Neural cell (in vitro differentiated cells): ENCODE measurements at regions not wholly inside any gene's neighbourhood (a gene's known extent, or its start where the extent isn't known, plus 50 kb on each side); places are given as distances from the start of the nearest gene placed in this dataset.

Experiments used
- H2AFZ ChIP-seq: fragments of 200-600, 300-800 bp; sonication (generic), shearing (Covaris generic); 2 replicates; pipeline ENCODE4 v1.6.0; 2014; ENCODE audit warnings: low read depth, mild to moderate bottlenecking, antibody characterized with exemption, low read length, moderate library complexity
- H3F3A ChIP-seq: fragments of 200-600 bp; shearing (Covaris generic); 2 replicates; pipeline ENCODE4 v1.6.1; 2016; ENCODE audit warnings: mild to moderate bottlenecking, moderate library complexity, mixed read lengths, antibody characterized with exemption, low read length; ENCODE audit not compliant: insufficient read depth, poor library complexity, severe bottlenecking
- H3K27ac ChIP-seq: fragments of 200-600, 300-800 bp; sonication (generic), shearing (Covaris generic); 2 replicates; pipeline ENCODE4 v1.5.1; 2014; ENCODE audit warnings: mild to moderate bottlenecking, low read length, moderate library complexity
- H3K27me3 ChIP-seq: fragments of 300-800, 200-600 bp; sonication (generic), shearing (Covaris generic); 2 replicates; pipeline ENCODE4 v1.6.0; 2014; ENCODE audit warnings: mild to moderate bottlenecking, low read depth, low read length, moderate library complexity; ENCODE audit not compliant: insufficient read depth
- H3K36me3 ChIP-seq: fragments of 300-800, 200-600 bp; sonication (generic), shearing (Covaris generic); 2 replicates; pipeline ENCODE4 v1.5.1; 2014; ENCODE audit warnings: mild to moderate bottlenecking, antibody characterized with exemption, low read length, moderate library complexity; ENCODE audit not compliant: insufficient read depth
- H3K4me2 ChIP-seq: fragments of 300-800, 200-600 bp; sonication (generic), shearing (Covaris generic); 2 replicates; pipeline ENCODE4 v1.6.0; 2014; ENCODE audit warnings: mild to moderate bottlenecking, low read length
- H3K4me3 ChIP-seq: fragments of 300-800, 200-600 bp; sonication (generic), shearing (Covaris generic); 2 replicates; pipeline ENCODE4 v1.5.1; 2014; ENCODE audit warnings: mild to moderate bottlenecking, low read length, moderate library complexity
- H3K79me2 ChIP-seq: fragments of 200-600 bp; shearing (Covaris generic); replicated peaks from 2 replicates; pipeline ENCODE4 v1.6.0; 2014; ENCODE audit warnings: mild to moderate bottlenecking, low read length, moderate library complexity; ENCODE audit not compliant: insufficient read depth
- H3K9ac ChIP-seq: fragments of 300-800, 200-600 bp; sonication (generic), shearing (Covaris generic); 2 replicates; pipeline ENCODE4 v1.6.1; 2016; ENCODE audit warnings: mild to moderate bottlenecking, low read length, mixed read lengths
- H3K9me2 ChIP-seq: fragments of 200-600 bp; shearing (Covaris generic); 2 replicates; pipeline ENCODE4 v1.6.1; 2016; ENCODE audit warnings: mild to moderate bottlenecking, low read length, mixed read lengths; ENCODE audit not compliant: insufficient read depth
- H3K9me3 ChIP-seq: fragments of 200-600, 300-800 bp; sonication (generic), shearing (Covaris generic); 2 replicates; pipeline ENCODE4 v1.6.1; 2016; ENCODE audit warnings: mild to moderate bottlenecking, mixed run types, low read length, moderate library complexity, mixed read lengths
- H4K20me1 ChIP-seq: fragments of 200-600 bp; shearing (Covaris generic); 2 replicates; pipeline ENCODE4 v1.6.1; 2016; ENCODE audit warnings: mild to moderate bottlenecking, mixed run types; ENCODE audit not compliant: insufficient read depth
- EP300 ChIP-seq: fragments of 450-650 bp; conservative IDR thresholded peaks from 2 replicates; pipeline ENCODE4 v1.6.1; 2014; ENCODE audit warnings: antibody characterized with exemption, mild to moderate bottlenecking, moderate library complexity; ENCODE audit not compliant: poor library complexity, severe bottlenecking
- EZH2 ChIP-seq: fragments of 200-600, 300-800 bp; shearing (Covaris generic), sonication (generic); IDR thresholded peaks from 2 replicates; pipeline ENCODE4 v1.6.1; 2014; ENCODE audit warnings: antibody characterized with exemption, low read length, borderline replicate concordance, mild to moderate bottlenecking; ENCODE audit not compliant: insufficient read depth, poor library complexity, severe bottlenecking
- MXI1 ChIP-seq: fragments of 450-650 bp; conservative IDR thresholded peaks from 2 replicates; pipeline ENCODE4 v1.6.1; 2014; ENCODE audit warnings: antibody characterized with exemption, mild to moderate bottlenecking; ENCODE audit not compliant: poor library complexity, severe bottlenecking
- POLR2AphosphoS5 ChIP-seq: IDR thresholded peaks from 2 replicates; pipeline ENCODE4 v1.6.1; 2012
- RAD21 ChIP-seq: fragments of 450-650 bp; conservative IDR thresholded peaks from 2 replicates; pipeline ENCODE4 v1.6.1; 2014; ENCODE audit warnings: antibody characterized with exemption, mild to moderate bottlenecking, moderate library complexity
- SMC3 ChIP-seq: fragments of 450-650 bp; conservative IDR thresholded peaks from 2 replicates; pipeline ENCODE4 v1.6.1; 2014; ENCODE audit warnings: antibody characterized with exemption, mild to moderate bottlenecking, moderate library complexity; ENCODE audit not compliant: poor library complexity
- TAF1 ChIP-seq: IDR thresholded peaks from 2 replicates; pipeline ENCODE4 v1.6.1; 2012; ENCODE audit warnings: low read depth
- TF ChIP-seq, protein P1 (sequence below): IDR thresholded peaks from 2 replicates; pipeline ENCODE4 v1.6.1; 2012; ENCODE audit warnings: borderline replicate concordance
- TF ChIP-seq, protein P2 (sequence below): fragments of 450-650 bp; IDR thresholded peaks from 2 replicates; pipeline ENCODE4 v1.5.1; 2014; ENCODE audit warnings: antibody characterized with exemption, mild to moderate bottlenecking, moderate library complexity; ENCODE audit not compliant: poor library complexity, severe bottlenecking

DNA sequence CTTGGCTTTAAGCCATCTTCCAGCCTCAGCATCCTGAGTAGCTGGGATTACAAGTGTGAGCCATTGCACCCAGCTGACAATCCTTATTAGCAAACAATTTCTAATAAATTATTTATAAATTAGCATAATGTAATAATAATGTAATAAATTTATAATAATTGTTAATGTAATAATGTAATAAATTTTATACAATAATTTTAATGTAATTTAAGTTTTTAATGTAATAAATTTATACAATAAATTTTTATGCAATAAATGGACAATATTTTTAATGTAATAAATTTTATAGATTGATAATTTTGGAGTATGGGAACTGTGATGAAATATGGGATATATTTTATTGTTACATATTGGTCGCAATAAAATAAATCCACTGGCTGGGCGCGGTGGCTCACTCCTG, 1457.5 kb downstream of the KCNT2 start:
- H3K27me3 ChIP-seq = no peaks in the 10 kb centered on the region
- H3F3A ChIP-seq = no peaks in the 10 kb centered on the region
- no peak overlapping the region for H2AFZ ChIP-seq
- no peaks in the 10 kb centered on the region for H3K79me2 ChIP-seq
- no peak overlapping the region for H3K9ac ChIP-seq
- no peak overlapping the region for H3K27ac ChIP-seq
- no peaks in the 10 kb centered on the region for H3K36me3 ChIP-seq
- H3K9me3 ChIP-seq = no peaks in the 10 kb centered on the region
- no peak overlapping the region for H3K4me3 ChIP-seq
- H3K4me2 ChIP-seq = no peak overlapping the region
- no peaks in the 10 kb centered on the region for H4K20me1 ChIP-seq
- TF ChIP-seq TAF1 (no peak), EZH2 (no peak)
- H3K9me2 ChIP-seq = no peaks in the 10 kb centered on the region

DNA sequence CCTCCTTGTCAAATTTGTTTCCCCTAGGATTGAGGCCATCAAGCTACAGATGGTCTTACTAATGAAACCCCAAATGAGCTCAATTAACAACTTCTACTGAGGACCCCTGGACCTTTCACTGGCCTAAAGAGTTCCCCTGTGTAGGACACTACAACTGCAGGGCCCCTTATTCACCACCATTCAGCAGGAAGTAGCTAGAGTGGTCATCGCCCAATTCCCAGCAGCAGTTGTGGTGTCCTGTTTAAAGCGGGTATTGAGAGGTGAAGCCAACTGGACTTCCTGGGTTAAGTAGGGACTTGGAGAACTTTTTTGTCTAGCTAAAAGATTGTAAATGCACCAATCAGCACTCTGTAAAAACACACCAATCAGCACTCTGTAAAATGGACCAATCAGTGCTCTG, 1466.9 kb downstream of the KCNT2 start:
- no peak for TF ChIP-seq EZH2
- TF ChIP-seq MXI1 = no peak
- TF ChIP-seq EP300 = no peak
- TF ChIP-seq, protein P1, sequence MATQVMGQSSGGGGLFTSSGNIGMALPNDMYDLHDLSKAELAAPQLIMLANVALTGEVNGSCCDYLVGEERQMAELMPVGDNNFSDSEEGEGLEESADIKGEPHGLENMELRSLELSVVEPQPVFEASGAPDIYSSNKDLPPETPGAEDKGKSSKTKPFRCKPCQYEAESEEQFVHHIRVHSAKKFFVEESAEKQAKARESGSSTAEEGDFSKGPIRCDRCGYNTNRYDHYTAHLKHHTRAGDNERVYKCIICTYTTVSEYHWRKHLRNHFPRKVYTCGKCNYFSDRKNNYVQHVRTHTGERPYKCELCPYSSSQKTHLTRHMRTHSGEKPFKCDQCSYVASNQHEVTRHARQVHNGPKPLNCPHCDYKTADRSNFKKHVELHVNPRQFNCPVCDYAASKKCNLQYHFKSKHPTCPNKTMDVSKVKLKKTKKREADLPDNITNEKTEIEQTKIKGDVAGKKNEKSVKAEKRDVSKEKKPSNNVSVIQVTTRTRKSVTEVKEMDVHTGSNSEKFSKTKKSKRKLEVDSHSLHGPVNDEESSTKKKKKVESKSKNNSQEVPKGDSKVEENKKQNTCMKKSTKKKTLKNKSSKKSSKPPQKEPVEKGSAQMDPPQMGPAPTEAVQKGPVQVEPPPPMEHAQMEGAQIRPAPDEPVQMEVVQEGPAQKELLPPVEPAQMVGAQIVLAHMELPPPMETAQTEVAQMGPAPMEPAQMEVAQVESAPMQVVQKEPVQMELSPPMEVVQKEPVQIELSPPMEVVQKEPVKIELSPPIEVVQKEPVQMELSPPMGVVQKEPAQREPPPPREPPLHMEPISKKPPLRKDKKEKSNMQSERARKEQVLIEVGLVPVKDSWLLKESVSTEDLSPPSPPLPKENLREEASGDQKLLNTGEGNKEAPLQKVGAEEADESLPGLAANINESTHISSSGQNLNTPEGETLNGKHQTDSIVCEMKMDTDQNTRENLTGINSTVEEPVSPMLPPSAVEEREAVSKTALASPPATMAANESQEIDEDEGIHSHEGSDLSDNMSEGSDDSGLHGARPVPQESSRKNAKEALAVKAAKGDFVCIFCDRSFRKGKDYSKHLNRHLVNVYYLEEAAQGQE = no peak
- TF ChIP-seq TAF1 = no peak
- TF ChIP-seq SMC3 = no peak
- no peak for TF ChIP-seq POLR2AphosphoS5
- TF ChIP-seq, protein P2, sequence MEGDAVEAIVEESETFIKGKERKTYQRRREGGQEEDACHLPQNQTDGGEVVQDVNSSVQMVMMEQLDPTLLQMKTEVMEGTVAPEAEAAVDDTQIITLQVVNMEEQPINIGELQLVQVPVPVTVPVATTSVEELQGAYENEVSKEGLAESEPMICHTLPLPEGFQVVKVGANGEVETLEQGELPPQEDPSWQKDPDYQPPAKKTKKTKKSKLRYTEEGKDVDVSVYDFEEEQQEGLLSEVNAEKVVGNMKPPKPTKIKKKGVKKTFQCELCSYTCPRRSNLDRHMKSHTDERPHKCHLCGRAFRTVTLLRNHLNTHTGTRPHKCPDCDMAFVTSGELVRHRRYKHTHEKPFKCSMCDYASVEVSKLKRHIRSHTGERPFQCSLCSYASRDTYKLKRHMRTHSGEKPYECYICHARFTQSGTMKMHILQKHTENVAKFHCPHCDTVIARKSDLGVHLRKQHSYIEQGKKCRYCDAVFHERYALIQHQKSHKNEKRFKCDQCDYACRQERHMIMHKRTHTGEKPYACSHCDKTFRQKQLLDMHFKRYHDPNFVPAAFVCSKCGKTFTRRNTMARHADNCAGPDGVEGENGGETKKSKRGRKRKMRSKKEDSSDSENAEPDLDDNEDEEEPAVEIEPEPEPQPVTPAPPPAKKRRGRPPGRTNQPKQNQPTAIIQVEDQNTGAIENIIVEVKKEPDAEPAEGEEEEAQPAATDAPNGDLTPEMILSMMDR = no peak
- TF ChIP-seq RAD21 = no peak
- Histone ChIP-seq H3K4me2 (no peak overlapping the region), H3K79me2 (no peaks in the 10 kb centered on the region), H3K4me3 (no peak overlapping the region), H3K36me3 (no peaks in the 10 kb centered on the region), H3F3A (no peaks in the 10 kb centered on the region), H3K27ac (no peak overlapping the region), H3K9ac (no peak overlapping the region), H3K9me2 (no peaks in the 10 kb centered on the region), H2AFZ (no peak overlapping the region), H3K27me3 (no peaks in the 10 kb centered on the region), H3K9me3 (no peaks in the 10 kb centered on the region), H4K20me1 (no peaks in the 10 kb centered on the region)

DNA sequence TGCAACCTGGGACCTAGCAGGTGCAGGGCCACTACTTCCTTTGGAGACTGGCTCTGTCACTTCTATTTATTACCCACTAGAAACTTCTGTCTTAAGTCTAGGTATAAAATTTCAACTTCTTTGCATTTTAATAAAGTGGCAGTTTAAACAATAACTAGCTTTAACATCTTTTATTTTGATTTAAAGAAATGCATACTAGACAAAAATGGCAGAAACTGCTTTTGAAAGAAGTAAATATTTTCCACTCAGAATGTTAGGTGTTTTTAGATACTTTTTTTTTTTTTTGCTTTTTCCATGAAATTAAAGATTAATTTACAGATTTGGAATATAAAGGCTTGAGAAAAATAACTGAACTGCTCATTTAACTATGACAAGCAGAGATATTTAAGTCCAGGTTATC, 1477.6 kb downstream of the KCNT2 start:
- H3K79me2 ChIP-seq = no peaks in the 10 kb centered on the region
- no peak overlapping the region for H3K9ac ChIP-seq
- no peak overlapping the region for H3K4me3 ChIP-seq
- TF ChIP-seq SMC3 = no peak
- no peak overlapping the region for H3K27ac ChIP-seq
- no peaks in the 10 kb centered on the region for H3K9me3 ChIP-seq
- H3K36me3 ChIP-seq = no peaks in the 10 kb centered on the region
- no peaks in the 10 kb centered on the region for H4K20me1 ChIP-seq
- H3F3A ChIP-seq = no peaks in the 10 kb centered on the region
- no peaks in the 10 kb centered on the region for H3K27me3 ChIP-seq
- no peaks in the 10 kb centered on the region for H3K9me2 ChIP-seq
- H3K4me2 ChIP-seq = no peak overlapping the region
- H2AFZ ChIP-seq = no peak overlapping the region
